Osteocyte (in vitro differentiated cells): ENCODE measurements at regions not wholly inside any gene's neighbourhood (a gene's known extent, or its start where the extent isn't known, plus 50 kb on each side); places are given as distances from the start of the nearest gene placed in this dataset.

Source experiments
- DNase-seq: peaks from one replicate; pipeline ENCODE4 v3.0.0; 2021; ENCODE audit warnings: mixed read lengths; ENCODE audit not compliant: unreplicated experiment; ENCODE audit errors: extremely low spot score
- H3K27ac Mint-ChIP-seq: one replicate; pipeline ENCODE4 v1.8.0; 2021; ENCODE audit warnings: mild to moderate bottlenecking, mixed read lengths; ENCODE audit not compliant: unreplicated experiment
- H3K27me3 Mint-ChIP-seq: one replicate; pipeline ENCODE4 v1.8.0; 2021; ENCODE audit warnings: mixed read lengths; ENCODE audit not compliant: unreplicated experiment
- H3K36me3 Mint-ChIP-seq: one replicate; pipeline ENCODE4 v1.8.0; 2021; ENCODE audit warnings: mixed read lengths; ENCODE audit not compliant: unreplicated experiment
- H3K4me1 Mint-ChIP-seq: one replicate; pipeline ENCODE4 v1.8.0; 2021; ENCODE audit warnings: mixed read lengths; ENCODE audit not compliant: unreplicated experiment
- H3K4me3 Mint-ChIP-seq: one replicate; pipeline ENCODE4 v1.8.0; 2021; ENCODE audit warnings: mild to moderate bottlenecking, moderate library complexity, mixed read lengths; ENCODE audit not compliant: unreplicated experiment
- H3K9me3 Mint-ChIP-seq: one replicate; pipeline ENCODE4 v1.8.0; 2021; ENCODE audit warnings: mixed read lengths; ENCODE audit not compliant: unreplicated experiment
- TF ChIP-seq, protein P1 (sequence below): fragments of 200-600 bp; sonication (generic); IDR thresholded peaks from 2 replicates; pipeline ENCODE4 v1.5.0; 2021; ENCODE audit warnings: antibody characterized with exemption, mild to moderate bottlenecking, moderate library complexity

DNA sequence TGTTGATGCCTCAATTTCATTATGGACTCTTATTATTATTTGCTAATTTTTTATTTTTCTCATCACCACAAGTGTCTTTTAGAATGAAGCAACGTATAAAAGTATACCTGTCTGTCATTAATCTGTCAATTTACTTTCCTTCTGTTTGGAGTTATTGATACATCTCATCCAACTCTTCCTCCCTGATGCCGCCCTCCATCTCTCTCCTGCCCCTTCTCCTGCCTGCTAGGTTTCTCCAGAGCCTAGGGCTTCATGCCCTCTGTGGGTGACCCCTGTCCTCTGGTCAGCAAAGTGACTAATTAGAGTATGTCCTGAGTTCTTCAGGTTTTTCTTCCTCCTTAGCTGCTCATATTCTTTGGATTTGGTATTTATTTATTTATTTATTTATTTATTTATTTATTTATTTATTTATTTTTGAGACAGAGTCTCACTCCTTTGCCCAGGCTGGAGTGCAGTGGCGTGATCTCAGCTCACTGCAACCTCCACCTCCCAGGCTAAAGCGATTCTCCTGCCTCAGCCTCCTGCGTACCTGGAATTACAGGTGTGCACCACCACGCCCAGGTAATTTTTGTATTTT, 162.5 kb upstream of the MYCN start:
- Mint-ChIP-seq H3K9me3 (no peaks in the 10 kb centered on the region), H3K4me1 (no peaks in the 10 kb centered on the region), H3K27ac (no peak overlapping the region), H3K36me3 (no peaks in the 10 kb centered on the region), H3K4me3 (no peak overlapping the region), H3K27me3 (peaks cover 10% of the 10 kb centered on the region)
- TF ChIP-seq, protein P1, sequence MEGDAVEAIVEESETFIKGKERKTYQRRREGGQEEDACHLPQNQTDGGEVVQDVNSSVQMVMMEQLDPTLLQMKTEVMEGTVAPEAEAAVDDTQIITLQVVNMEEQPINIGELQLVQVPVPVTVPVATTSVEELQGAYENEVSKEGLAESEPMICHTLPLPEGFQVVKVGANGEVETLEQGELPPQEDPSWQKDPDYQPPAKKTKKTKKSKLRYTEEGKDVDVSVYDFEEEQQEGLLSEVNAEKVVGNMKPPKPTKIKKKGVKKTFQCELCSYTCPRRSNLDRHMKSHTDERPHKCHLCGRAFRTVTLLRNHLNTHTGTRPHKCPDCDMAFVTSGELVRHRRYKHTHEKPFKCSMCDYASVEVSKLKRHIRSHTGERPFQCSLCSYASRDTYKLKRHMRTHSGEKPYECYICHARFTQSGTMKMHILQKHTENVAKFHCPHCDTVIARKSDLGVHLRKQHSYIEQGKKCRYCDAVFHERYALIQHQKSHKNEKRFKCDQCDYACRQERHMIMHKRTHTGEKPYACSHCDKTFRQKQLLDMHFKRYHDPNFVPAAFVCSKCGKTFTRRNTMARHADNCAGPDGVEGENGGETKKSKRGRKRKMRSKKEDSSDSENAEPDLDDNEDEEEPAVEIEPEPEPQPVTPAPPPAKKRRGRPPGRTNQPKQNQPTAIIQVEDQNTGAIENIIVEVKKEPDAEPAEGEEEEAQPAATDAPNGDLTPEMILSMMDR, result no peak
- no peak for DNase-seq

DNA sequence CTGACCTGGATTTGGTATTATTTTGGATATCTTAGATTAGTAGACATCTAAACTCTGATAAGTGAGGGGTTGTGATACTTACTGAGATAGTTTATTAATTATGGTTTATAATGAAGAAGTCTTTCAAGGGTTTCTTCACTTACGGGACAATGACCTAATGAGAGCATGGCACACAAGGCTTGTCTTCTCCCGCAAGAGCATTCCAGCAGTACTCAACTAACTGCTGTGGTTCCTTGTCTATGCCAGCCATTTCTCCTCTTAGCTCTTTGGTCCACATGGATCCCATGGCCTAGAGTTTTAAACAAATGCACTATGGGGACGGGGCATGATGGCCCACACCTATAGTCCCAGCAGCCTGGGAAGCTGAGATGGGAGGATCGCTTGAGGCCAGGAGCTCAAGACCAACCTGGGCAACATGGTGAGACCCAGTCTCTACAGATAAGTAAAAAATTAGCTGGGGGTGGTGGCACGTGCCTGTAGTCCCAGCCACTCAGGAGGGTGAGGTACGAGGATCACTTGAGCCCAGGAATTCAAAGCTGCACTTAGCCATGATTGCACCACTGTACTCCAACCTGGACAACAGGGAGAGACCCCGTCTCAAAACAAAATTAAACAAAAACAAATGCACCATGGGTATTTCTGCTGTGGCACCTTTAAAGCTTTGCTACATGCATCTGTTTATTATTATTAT, 161.7 kb upstream of the MYCN start:
- Mint-ChIP-seq H3K9me3 (no peaks in the 10 kb centered on the region), H3K4me3 (no peak overlapping the region), H3K36me3 (no peaks in the 10 kb centered on the region), H3K27ac (no peak overlapping the region), H3K4me1 (no peaks in the 10 kb centered on the region), H3K27me3 (peaks cover 14% of the 10 kb centered on the region)
- TF ChIP-seq, protein P1, result no peak
- no peak for DNase-seq

DNA sequence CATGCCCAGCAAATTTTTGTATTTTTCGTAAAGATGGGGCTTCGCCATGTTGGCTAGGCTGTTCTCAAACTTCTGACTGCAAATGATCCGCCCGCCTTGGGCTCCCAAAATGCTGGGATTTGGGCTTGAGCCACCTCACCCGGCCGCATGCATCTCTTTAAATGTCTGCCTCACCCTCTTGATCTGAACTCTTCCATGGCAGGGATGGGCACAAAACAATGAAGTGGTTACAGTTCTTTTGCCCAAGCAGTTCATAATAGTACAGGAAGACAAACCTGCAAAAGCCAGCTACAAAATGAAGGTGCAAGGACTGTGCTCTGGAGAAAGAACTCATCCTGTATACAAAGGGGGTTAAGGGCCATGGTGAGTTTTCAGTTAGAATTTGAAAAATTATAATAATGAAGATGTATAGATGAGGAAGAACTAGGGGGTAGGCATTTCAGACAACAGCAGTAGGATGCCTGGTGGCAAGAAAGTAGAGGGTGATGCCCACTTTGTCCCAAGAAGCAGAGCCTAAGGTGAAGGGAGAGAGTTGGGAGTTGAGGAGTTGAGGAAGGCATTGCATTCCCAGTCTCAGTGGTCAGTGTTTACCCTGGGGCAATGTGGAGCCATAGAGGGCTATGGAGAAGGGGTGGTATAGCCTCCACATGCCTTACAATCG, 160.8 kb upstream of the MYCN start:
- no peak for DNase-seq
- TF ChIP-seq, protein P1, result no peak
- H3K4me1 Mint-ChIP-seq, result no peaks in the 10 kb centered on the region
- no peak overlapping the region for H3K4me3 Mint-ChIP-seq
- peaks cover 17% of the 10 kb centered on the region for H3K27me3 Mint-ChIP-seq
- no peak overlapping the region for H3K27ac Mint-ChIP-seq
- no peaks in the 10 kb centered on the region for H3K9me3 Mint-ChIP-seq
- H3K36me3 Mint-ChIP-seq, result no peaks in the 10 kb centered on the region

DNA sequence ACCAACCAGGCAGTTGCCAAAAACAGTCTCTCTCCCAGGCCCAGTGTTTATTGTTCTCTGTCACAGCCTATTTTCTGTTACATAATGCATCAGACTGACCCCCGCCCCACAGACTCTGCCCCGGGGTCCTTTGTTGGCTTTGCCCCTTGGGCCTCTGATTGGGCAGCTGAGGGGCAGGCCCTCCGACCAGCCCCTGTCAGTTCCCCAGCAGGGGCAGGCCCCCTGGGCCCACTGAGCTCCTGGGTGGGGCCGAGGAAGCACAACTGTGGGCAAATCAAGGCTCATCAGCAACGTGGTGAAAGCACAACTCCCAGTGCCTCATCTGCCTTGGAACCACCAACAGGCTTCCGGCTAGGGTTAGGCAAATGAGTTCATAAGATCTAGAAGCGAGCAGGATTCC, 160.1 kb upstream of the MYCN start:
- H3K27ac Mint-ChIP-seq, result no peak overlapping the region
- H3K4me1 Mint-ChIP-seq, result no peaks in the 10 kb centered on the region
- H3K36me3 Mint-ChIP-seq, result no peaks in the 10 kb centered on the region
- peaks cover 21% of the 10 kb centered on the region for H3K27me3 Mint-ChIP-seq
- DNase-seq, result no peak
- TF ChIP-seq, protein P1, result no peak
- no peaks in the 10 kb centered on the region for H3K9me3 Mint-ChIP-seq
- no peak overlapping the region for H3K4me3 Mint-ChIP-seq

DNA sequence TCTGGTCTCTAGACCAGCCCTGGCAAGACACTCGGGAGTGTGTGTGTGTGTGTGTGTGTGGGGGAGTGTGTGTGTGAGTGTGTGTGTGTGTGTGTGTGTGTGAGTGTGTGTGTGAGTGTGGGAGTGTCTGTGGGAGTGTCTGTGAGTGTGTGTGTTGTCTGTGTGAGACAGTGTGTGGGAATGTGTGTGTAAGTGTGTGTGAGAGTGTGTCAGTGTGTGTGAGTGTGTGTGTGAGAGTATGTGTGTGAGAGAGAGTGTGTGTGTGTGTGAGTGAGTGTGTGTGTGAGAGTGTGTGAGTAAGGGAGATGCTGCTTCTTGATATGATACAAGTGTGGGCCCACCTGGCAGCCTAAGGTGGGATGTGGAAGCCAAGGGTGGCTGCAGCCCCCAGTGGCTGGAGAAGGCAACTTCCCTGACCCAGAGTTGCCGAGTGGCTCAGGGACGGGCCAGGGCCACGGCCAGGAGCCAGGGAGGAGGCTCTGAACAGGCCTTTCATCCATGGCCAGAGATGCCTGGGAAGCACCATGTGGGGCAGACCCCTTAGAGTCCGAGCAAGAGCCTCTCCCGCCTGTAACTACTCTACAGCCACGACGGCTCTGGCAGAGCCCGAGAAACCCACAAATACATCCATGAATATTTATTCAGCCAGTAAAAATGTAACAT, 159.3 kb upstream of the MYCN start:
- Mint-ChIP-seq H3K4me3 (no peak overlapping the region), H3K27me3 (peaks cover 24% of the 10 kb centered on the region), H3K4me1 (no peaks in the 10 kb centered on the region), H3K9me3 (no peaks in the 10 kb centered on the region), H3K36me3 (no peaks in the 10 kb centered on the region), H3K27ac (no peak overlapping the region)
- TF ChIP-seq, protein P1, result no peak
- DNase-seq, result no peak
